HG02973 (cell line): ENCODE measurements at regions not wholly inside any gene's neighbourhood (a gene's known extent, or its start where the extent isn't known, plus 50 kb on each side); places are given as distances from the start of the nearest gene placed in this dataset.
"Not testable (repeated sequence)": the region's sequence is repeated elsewhere in the genome, so short reads cannot be mapped to it uniquely, and the experiment has no call there.

ENCODE experiments used
- ATAC-seq: cut with Tn5 transposase; IDR thresholded peaks from one replicate; pipeline ENCODE4 v1.9.1; 2021; ENCODE audit warnings: moderate library complexity; ENCODE audit not compliant: unreplicated experiment

GRCh38 chr4:158122501-158122900, 50.3 kb downstream of the GASK1B start:
- no peak for ATAC-seq

GRCh38 chr4:158121161-158121579, 51.7 kb downstream of the GASK1B start:
- ATAC-seq = no peak

GRCh38 chr4:158120645-158121151, 52.1 kb downstream of the GASK1B start:
- ATAC-seq = not testable (repeated sequence)

- ATAC-seq = no peak
Measured at GRCh38 chr4:158112611-158113010, 60.2 kb downstream of the GASK1B start.

- no peak for ATAC-seq
Measured at GRCh38 chr4:158111241-158111640, 61.6 kb downstream of the GASK1B start.

GRCh38 chr4:158102904-158103303, 69.9 kb downstream of the GASK1B start:
- no peak for ATAC-seq

- ATAC-seq = no peak
Measured at GRCh38 chr4:158099686-158100085, 73.1 kb downstream of the GASK1B start.

- ATAC-seq = no peak
Measured at GRCh38 chr4:158098802-158099201, 74.0 kb downstream of the GASK1B start.

- no peak for ATAC-seq
Measured at GRCh38 chr4:158094413-158095134, 78.3 kb downstream of the GASK1B start.

- ATAC-seq = no peak
Measured at GRCh38 chr4:158090323-158090722, 82.5 kb downstream of the GASK1B start.

- not testable (repeated sequence) for ATAC-seq
Measured at GRCh38 chr4:158089897-158090296, 82.9 kb downstream of the GASK1B start.

GRCh38 chr4:158080354-158080753, 92.5 kb downstream of the GASK1B start:
- ATAC-seq = no peak

GRCh38 chr4:158079661-158080060, 93.2 kb downstream of the GASK1B start:
- no peak for ATAC-seq

GRCh38 chr4:158077835-158078234, 95.0 kb downstream of the GASK1B start:
- no peak for ATAC-seq

- no peak for ATAC-seq
Measured at GRCh38 chr4:158074851-158075250, 98.0 kb downstream of the GASK1B start.

- no peak for ATAC-seq
Measured at GRCh38 chr4:158071931-158072330, 100.9 kb downstream of the GASK1B start.

GRCh38 chr4:158068068-158068467, 104.8 kb downstream of the GASK1B start:
- ATAC-seq = no peak

- ATAC-seq = no peak
Measured at GRCh38 chr4:158067646-158068045, 105.2 kb downstream of the GASK1B start.

GRCh38 chr4:158065603-158066002, 107.2 kb downstream of the GASK1B start:
- no peak for ATAC-seq

- no peak for ATAC-seq
Measured at GRCh38 chr4:158065176-158065575, 107.6 kb downstream of the GASK1B start.

- ATAC-seq = no peak
Measured at GRCh38 chr4:158056689-158057245, 116.1 kb downstream of the GASK1B start.

GRCh38 chr4:158055668-158056067, 117.2 kb downstream of the GASK1B start:
- ATAC-seq = no peak

GRCh38 chr4:158053801-158054200, 119.0 kb downstream of the GASK1B start:
- no peak for ATAC-seq
